ENCODE measurements at regions not wholly inside any gene's neighbourhood (a gene's known extent, or its start where the extent isn't known, plus 50 kb on each side); places are given as distances from the start of the nearest gene placed in this dataset.

DNA sequence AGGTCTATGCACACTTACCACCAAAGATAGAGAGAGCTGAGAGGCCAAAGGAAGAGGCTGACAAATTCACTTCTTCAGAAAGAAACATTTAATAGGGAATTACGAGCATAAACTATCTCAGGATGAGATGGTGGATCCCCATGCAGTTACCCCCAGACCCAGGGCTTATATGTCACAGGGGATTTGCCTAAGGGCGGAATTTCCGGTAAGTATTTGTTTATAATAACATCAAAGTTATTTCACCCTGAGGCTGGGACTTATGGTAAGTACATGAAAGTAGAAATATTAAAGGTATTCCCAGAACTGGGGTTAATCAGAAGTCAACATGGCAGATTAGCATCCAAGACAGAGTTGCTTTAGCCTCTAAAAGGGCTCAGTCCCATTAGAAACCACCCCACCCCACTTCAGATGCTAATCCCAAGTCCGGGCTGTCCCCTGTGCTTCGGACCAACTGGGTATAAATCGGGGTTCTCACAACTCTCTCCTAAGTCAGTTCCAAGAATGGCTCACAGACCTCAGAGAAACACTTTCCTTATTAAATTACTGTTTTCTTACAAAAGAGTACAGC, 247.4 kb upstream of the ZP4 start:
- Mint-ChIP-seq H3K4me1 (no peaks in the 10 kb centered on the region), H3K27ac (no peak overlapping the region), H3K36me3 (ENCODE audit: insufficient read depth in 1 of 3, low read depth in 3 of 3) (no peaks in the 10 kb centered on the region; a peak in 1 of 7 replicates), H3K9me3 (peaks cover 0 to 2% of the 10 kb centered on the region in 2 experiments; a peak in 1 of 5 replicates), H3K27me3 (ENCODE audit: low read depth) (no peaks in the 10 kb centered on the region), H3K4me3 (no peak overlapping the region)
- H3K4ac ChIP-seq (ENCODE audit: low read depth, low read length): no peak overlapping the region
- no peak overlapping the region for H3K4me2 ChIP-seq (ENCODE audit: insufficient read depth, insufficient read length, low read length)
- H3K9ac ChIP-seq (ENCODE audit: extremely low read depth, insufficient read length, low read length): no peak overlapping the region
- H3K9me3 ChIP-seq (ENCODE audit: control insufficient read depth, low read depth, low read length): no peaks in the 10 kb centered on the region
- no peak overlapping the region for H2BK20ac ChIP-seq (ENCODE audit: low read depth, low read length, poor library complexity, severe bottlenecking)
- TF ChIP-seq, protein P1, sequence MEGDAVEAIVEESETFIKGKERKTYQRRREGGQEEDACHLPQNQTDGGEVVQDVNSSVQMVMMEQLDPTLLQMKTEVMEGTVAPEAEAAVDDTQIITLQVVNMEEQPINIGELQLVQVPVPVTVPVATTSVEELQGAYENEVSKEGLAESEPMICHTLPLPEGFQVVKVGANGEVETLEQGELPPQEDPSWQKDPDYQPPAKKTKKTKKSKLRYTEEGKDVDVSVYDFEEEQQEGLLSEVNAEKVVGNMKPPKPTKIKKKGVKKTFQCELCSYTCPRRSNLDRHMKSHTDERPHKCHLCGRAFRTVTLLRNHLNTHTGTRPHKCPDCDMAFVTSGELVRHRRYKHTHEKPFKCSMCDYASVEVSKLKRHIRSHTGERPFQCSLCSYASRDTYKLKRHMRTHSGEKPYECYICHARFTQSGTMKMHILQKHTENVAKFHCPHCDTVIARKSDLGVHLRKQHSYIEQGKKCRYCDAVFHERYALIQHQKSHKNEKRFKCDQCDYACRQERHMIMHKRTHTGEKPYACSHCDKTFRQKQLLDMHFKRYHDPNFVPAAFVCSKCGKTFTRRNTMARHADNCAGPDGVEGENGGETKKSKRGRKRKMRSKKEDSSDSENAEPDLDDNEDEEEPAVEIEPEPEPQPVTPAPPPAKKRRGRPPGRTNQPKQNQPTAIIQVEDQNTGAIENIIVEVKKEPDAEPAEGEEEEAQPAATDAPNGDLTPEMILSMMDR (conservative IDR thresholded peaks at IDR 0.05): no peak
- no peak overlapping the region for H3K27ac ChIP-seq (ENCODE audit: insufficient read length, low read depth, low read length)
- no peak overlapping the region for H2AK5ac ChIP-seq (ENCODE audit: insufficient read length, low read length)
- H3K27me3 ChIP-seq (ENCODE audit: insufficient read depth, low read length): no peaks in the 10 kb centered on the region
- H2BK5ac ChIP-seq (ENCODE audit: insufficient read length, low read length): no peak overlapping the region
- no peak overlapping the region for H3T11ph ChIP-seq (ENCODE audit: low read length)
- H3K4me1 ChIP-seq (ENCODE audit: insufficient read depth, low read length): no peaks in the 10 kb centered on the region
- no CpG with 5 or more reads among the region's 6 CpGs for WGBS (ENCODE audit: extremely low coverage, insufficient read length, low lambda C conversion rate)
- H4K91ac ChIP-seq (ENCODE audit: insufficient read length, low read depth, low read length): no peak overlapping the region
- no peak overlapping the region for H2BK120ac ChIP-seq (ENCODE audit: low read depth, low read length, poor library complexity, severe bottlenecking)
- H4K8ac ChIP-seq (replicated peaks; ENCODE audit: insufficient read length, low read depth, low read length): no peak overlapping the region
- no peaks in the 10 kb centered on the region for H3K79me1 ChIP-seq (ENCODE audit: insufficient read depth, low read depth, low read length, poor library complexity, severe bottlenecking)
- no peak for DNase-seq
- H2BK15ac ChIP-seq (ENCODE audit: low read depth, low read length): no peak overlapping the region
- H4K20me1 ChIP-seq (ENCODE audit: control insufficient read depth, insufficient read depth, insufficient read length): no peaks in the 10 kb centered on the region
- no peak overlapping the region for H4K5ac ChIP-seq (ENCODE audit: insufficient read length, low read depth, low read length)
- no peak overlapping the region for H3K14ac ChIP-seq (ENCODE audit: insufficient read depth, low read length)
- H3K79me2 ChIP-seq (ENCODE audit: insufficient read depth, low read length): no peaks in the 10 kb centered on the region
- no peak overlapping the region for H3K56ac ChIP-seq (ENCODE audit: insufficient read length, low read depth, low read length)
- H3K18ac ChIP-seq (ENCODE audit: insufficient read length, low read depth, low read length): no peak overlapping the region
- H3K23ac ChIP-seq (ENCODE audit: insufficient read length, low read depth, low read length): no peak overlapping the region
- H2AFZ ChIP-seq (ENCODE audit: low read length): no peak overlapping the region
- no peak overlapping the region for H2BK12ac ChIP-seq (ENCODE audit: insufficient read length, low read depth, low read length)
- H3K23me2 ChIP-seq (ENCODE audit: insufficient read length, low read depth, low read length, poor library complexity, severe bottlenecking): no peaks in the 10 kb centered on the region
